ENCODE measurements at regions not wholly inside any gene's neighbourhood (a gene's known extent, or its start where the extent isn't known, plus 50 kb on each side); places are given as distances from the start of the nearest gene placed in this dataset.
"Not testable (repeated sequence)": the region's sequence is repeated elsewhere in the genome, so short reads cannot be mapped to it uniquely, and the experiment has no call there.

DNA sequence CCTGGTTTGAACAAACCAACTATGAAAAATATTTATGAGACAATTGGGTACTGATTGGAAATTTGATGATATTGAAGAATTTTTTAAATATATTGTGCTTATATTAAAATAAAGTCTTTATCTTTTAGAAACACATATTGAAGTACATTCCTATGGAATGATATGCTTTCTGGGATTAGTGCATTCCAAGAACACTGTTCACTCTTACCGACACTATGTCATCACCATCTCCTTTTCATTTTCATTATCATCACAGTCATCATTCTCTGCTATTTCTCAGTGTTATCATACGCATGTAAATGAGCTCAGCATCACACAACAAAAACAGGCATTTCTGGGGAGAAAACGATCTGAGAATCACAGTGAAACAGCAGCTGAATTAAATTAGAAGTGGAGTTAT lies 513.3 kb upstream of the CCDC196 start:
- DNase-seq (ENCODE audit: low spot score): no peak
- TF ChIP-seq, protein P1, sequence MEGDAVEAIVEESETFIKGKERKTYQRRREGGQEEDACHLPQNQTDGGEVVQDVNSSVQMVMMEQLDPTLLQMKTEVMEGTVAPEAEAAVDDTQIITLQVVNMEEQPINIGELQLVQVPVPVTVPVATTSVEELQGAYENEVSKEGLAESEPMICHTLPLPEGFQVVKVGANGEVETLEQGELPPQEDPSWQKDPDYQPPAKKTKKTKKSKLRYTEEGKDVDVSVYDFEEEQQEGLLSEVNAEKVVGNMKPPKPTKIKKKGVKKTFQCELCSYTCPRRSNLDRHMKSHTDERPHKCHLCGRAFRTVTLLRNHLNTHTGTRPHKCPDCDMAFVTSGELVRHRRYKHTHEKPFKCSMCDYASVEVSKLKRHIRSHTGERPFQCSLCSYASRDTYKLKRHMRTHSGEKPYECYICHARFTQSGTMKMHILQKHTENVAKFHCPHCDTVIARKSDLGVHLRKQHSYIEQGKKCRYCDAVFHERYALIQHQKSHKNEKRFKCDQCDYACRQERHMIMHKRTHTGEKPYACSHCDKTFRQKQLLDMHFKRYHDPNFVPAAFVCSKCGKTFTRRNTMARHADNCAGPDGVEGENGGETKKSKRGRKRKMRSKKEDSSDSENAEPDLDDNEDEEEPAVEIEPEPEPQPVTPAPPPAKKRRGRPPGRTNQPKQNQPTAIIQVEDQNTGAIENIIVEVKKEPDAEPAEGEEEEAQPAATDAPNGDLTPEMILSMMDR (IDR thresholded peaks at IDR 0.05): no peak
- ATAC-seq (ENCODE audit: low FRiP score): no peak

DNA sequence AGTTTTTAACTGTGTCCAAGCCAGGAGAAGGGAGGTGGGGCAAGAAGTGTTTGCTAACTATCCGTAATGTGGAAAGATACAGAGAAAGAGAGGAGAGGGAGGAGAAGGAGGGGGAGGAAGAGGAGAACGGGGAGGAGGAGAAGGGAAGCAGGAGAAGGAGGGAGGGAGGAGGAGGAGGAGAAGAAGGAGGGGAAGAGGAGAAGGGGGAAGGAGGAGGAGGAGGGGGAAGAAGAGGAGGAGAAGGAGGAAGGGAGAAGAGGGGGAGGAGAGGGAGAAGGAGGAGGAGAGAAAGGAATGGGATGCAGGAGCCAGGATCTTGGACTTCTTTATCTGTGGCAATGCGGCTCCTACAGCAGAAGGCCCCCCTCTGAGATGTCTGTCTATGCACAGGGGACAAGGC lies 510.3 kb upstream of the CCDC196 start:
- TF ChIP-seq, protein P1 (IDR thresholded peaks at IDR 0.05): no peak
- ATAC-seq (ENCODE audit: low FRiP score) (no peak), DNase-seq (ENCODE audit: low spot score) (no peak)

DNA sequence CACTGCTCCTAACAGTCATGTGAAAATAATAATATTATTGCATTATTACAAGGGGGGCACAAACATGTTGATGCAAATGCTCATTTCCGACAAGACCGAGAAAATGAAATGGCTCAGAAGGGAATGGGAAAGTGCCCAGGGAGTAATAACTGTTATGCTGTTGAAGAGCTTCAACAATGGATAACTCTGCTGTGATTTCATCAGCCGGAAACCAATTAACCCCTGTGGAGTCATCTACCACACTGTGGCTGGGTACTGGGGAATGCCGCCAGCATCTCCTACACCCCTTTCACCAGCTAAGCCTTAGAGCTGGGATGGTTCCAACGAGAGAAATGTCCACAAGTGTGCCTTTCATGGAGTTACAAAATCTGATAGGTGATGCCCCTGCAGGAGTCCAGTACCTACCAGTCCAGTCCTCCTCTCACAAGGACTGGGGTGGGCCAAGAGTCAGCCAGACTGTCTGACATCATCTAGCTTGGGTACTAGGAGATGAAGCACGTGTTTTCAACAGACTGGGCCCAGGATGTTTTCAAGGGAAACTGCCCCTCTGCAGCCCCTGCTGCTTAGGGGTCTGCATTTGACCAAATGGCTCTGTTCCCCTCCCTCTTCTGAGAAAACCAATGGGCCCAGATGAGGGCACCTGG lies 509.3 kb upstream of the CCDC196 start:
- ATAC-seq (ENCODE audit: low FRiP score) (no peak), DNase-seq (ENCODE audit: low spot score) (no peak)
- TF ChIP-seq, protein P1 (IDR thresholded peaks at IDR 0.05): no peak

DNA sequence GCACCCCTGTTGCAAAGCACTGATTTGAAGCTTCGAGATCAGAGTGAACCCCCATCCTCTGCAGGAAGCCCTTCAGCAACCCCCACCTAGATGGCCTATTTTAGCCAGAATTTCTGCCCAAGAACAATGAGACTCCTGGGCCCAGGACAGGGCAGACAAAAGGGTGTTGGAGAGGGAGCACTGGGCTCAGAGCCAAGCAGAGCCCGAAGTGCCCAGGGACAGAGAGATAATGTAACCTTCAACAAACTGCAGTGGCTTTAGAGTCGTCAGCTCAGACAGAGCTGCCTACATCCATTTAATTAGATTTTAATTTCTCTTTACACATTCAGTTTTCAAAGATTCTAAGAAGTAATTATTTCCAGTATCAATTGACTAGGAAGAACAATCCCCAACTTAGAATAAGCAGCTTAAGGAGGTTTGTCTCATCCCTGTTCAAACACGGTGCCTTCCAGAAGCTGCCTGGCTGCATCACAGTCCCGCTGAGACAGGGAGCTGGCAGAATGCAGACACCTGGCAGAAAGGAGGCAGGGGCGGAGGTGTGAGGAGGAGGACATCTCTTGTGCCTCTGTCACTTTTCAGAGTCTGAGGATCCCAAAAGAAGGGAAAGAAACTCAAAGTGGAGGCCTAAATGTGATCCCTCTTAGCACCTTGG lies 504.9 kb upstream of the CCDC196 start:
- TF ChIP-seq, protein P1 (IDR thresholded peaks at IDR 0.05): no peak
- ATAC-seq (ENCODE audit: low FRiP score) (no peak), DNase-seq (ENCODE audit: low spot score) (no peak)

DNA sequence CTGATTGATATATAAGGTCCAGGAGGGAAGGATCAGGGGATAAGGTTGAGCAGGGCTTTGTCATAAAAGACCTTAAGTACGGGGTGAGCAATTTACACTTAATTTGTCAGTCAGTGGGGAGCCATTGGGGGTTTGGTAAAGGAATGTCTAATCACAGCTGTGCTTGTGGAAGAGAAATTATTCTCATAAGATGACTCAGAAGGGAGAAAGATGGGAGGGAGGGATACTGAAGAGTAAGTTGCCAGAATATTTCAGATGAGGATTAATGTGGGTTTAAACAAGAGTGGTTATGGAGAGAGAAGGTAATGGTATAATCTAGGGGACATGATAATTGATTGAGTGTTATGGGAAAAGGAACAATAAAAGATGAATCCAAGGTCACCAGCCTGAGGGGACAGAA lies 500.1 kb upstream of the CCDC196 start:
- TF ChIP-seq, protein P1 (IDR thresholded peaks at IDR 0.05): no peak
- ATAC-seq (ENCODE audit: low FRiP score): no peak

DNA sequence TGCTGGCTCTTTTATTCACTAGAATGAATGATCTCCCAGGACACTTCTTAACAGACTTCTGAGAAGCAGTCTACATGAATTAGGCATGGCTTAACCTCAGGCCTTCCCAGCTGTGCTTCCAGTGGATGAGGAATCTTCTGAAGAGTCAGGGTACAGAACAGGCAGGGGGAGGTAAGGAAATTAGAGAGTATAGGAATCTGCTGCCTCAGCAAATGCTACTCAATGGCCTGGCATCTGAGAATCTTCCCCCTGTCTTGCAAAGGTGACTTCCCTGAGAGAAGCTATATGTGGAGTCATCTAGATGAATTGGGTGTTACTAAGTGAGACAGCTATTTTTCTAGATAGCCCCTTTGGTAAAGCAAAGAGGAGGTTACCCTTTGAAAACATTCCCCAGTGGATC lies 496.2 kb upstream of the CCDC196 start:
- TF ChIP-seq, protein P1 (IDR thresholded peaks at IDR 0.05): no peak

More for the DNA sequence above, 500.1 kb upstream of the CCDC196 start:
- no peak for DNase-seq (ENCODE audit: low spot score)

DNA sequence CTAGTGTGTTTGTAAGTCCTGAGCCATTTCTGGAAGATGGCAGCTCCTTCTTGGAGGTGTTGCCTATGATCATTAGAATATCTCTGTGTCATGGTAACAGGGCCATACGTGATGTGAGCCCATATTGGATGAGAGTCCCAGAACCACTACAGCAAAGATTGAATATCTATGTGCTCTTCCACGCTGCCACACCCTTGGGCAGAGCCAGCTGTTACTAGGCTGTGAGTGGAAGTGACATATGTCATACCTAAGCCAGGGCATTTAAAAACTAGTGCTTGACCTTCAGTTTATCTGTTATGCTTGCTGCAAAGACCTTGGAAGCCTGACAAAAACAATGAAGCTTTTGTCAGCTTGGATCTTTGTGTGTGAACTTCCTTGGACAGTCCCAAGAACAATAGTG lies 495.1 kb upstream of the CCDC196 start:
- TF ChIP-seq, protein P1 (IDR thresholded peaks at IDR 0.05): no peak
- ATAC-seq (ENCODE audit: low FRiP score) (no peak), DNase-seq (ENCODE audit: low spot score) (no peak)

More for the DNA sequence above, 496.2 kb upstream of the CCDC196 start:
- DNase-seq (ENCODE audit: low spot score) (no peak), ATAC-seq (ENCODE audit: low FRiP score) (no peak)

DNA sequence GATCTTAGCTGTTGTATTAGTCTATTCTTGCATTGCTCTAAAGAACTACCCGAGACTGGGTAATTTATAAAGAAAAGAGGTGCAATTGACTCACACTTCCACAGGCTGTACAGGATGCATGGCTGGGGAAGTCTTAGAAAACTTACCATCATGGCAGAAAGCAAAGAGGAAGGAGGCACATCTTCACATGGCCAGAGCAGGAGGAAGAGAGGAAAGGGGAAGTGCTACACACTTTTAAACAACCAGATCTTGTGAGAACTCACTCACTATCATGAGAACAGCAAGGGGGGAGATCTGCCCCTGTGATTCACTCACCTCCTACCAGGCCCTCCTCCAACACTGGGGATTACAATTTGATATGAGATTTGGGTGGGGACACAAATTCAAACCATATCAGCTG lies 494.2 kb upstream of the CCDC196 start:
- not testable (repeated sequence) for DNase-seq (ENCODE audit: low spot score); ATAC-seq (ENCODE audit: low FRiP score)

All from omental fat pad (tissue), 3 donors.